ENCODE measurements at regions not wholly inside any gene's neighbourhood (a gene's known extent, or its start where the extent isn't known, plus 50 kb on each side); places are given as distances from the start of the nearest gene placed in this dataset.

DNA sequence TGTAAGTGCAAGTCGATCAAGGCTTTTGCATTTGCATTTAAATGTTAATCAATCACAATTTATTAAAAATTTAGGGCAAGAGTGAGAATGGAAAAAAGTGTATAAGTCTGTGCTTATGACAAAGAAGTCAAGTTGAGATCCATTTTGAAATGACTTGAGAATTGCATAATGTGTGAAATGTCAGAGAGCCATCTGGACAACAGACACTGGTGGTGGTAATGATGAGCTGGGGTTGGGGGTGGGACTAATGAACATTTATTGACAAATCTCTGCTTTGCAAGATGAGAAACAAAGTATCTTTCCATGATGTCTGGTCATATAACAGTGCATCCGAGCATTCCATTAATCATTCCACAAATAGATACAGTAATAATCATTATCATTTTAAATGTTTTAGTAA, 89.4 kb upstream of the ZBTB20 start:
- no peak overlapping the region for H3K4me3 Mint-ChIP-seq
- H3K36me3 Mint-ChIP-seq (ENCODE audit: insufficient read depth): no peaks in the 10 kb centered on the region
- no peaks in the 10 kb centered on the region for H3K4me1 Mint-ChIP-seq (ENCODE audit: low read depth)
- ATAC-seq (no peak), DNase-seq (no peak)
- no peaks in the 10 kb centered on the region for H3K27me3 Mint-ChIP-seq (ENCODE audit: low read depth)
- no peaks in the 10 kb centered on the region for H3K9me3 Mint-ChIP-seq

DNA sequence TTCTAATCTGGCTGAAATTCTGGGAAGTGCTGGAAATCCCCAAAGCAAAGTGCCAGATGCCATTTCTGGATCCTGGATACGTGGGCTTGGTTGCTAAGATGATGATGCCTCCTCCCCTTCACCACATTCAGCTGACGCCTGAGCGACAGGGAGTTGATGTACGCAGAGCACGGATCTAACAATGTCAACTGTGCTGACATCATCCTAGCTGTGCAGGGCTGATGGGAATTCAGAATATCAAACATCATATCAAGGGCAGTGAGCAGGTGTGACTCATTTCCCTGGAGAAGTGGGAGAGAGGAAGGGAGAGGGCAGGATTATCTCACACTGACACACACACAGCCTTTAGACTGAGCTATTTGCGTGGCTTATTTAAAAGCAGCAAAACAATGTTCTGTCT, 92.6 kb upstream of the ZBTB20 start:
- H3K4me1 Mint-ChIP-seq (ENCODE audit: low read depth): no peaks in the 10 kb centered on the region
- no peaks in the 10 kb centered on the region for H3K27me3 Mint-ChIP-seq (ENCODE audit: low read depth)
- ATAC-seq: no peak
- no peak for DNase-seq
- H3K9me3 Mint-ChIP-seq: no peaks in the 10 kb centered on the region
- no peaks in the 10 kb centered on the region for H3K36me3 Mint-ChIP-seq (ENCODE audit: insufficient read depth)
- no peak overlapping the region for H3K4me3 Mint-ChIP-seq

DNA sequence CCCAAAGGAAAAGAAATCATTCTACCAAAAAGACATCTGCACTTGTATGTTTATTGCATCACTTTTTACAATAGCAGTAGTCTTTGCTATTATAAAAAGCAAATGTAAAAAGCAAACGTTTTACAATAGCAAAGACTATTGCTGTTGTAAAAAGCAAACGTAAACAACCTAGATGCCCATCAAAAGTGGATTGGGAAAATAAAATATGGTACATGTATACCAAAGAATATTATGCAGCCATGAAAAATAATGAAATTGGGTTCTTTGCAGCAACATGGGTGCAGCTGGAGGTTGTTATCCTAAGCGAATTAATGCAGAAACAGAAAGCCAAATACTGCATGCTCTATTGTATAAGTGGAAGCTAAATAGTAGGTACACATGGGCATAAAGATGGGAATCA, 97.3 kb upstream of the ZBTB20 start:
- H3K9me3 Mint-ChIP-seq: no peaks in the 10 kb centered on the region
- H3K27me3 Mint-ChIP-seq (ENCODE audit: low read depth): no peaks in the 10 kb centered on the region
- DNase-seq (no peak), ATAC-seq (no peak)
- no peaks in the 10 kb centered on the region for H3K36me3 Mint-ChIP-seq (ENCODE audit: insufficient read depth)
- no peak overlapping the region for H3K4me3 Mint-ChIP-seq
- no peaks in the 10 kb centered on the region for H3K4me1 Mint-ChIP-seq (ENCODE audit: low read depth)

DNA sequence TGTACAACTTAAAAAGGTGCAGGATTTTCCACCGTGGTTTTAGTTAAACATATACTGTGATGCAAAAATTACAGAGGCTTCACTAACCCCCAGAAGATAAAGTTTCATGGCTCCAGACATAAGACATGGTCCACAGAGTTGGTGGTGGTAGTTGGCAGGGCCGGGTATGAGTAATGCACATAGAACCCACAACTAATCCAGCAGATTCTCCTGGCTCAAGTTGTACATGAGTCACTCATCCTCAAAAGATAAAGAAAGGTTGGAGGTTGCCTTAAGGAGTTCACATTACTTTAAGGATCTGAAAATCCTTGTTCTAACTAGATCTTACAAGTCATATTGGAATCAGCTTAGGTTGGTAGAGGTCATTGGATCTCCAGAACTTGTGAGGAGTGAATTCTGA, 98.3 kb upstream of the ZBTB20 start:
- Mint-ChIP-seq H3K9me3 (no peaks in the 10 kb centered on the region), H3K4me1 (ENCODE audit: low read depth) (no peaks in the 10 kb centered on the region), H3K36me3 (ENCODE audit: insufficient read depth) (no peaks in the 10 kb centered on the region), H3K27me3 (ENCODE audit: low read depth) (no peaks in the 10 kb centered on the region), H3K4me3 (no peak overlapping the region)
- ATAC-seq (no peak), DNase-seq (no peak)

DNA sequence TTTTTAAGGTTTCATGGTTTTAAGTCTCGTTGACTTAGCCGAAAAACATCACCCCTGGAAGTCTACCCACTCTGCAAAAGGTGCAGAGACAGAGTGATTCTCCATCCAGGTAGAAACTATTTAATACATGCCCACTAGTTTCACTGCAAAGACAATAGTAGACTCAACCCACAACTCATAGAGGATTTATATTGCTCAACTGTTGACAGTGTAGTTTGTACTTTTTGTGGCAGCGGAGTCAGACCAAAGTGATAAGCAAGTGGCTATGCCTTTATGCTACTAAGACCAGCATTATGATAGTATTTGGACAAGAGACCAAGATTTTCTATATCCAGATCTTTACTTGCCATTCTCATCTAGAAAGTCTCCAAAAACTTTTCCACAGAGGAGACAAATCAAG, 98.8 kb upstream of the ZBTB20 start:
- DNase-seq (no peak), ATAC-seq (no peak)
- H3K4me3 Mint-ChIP-seq: no peak overlapping the region
- no peaks in the 10 kb centered on the region for H3K9me3 Mint-ChIP-seq
- no peaks in the 10 kb centered on the region for H3K36me3 Mint-ChIP-seq (ENCODE audit: insufficient read depth)
- no peaks in the 10 kb centered on the region for H3K4me1 Mint-ChIP-seq (ENCODE audit: low read depth)
- H3K27me3 Mint-ChIP-seq (ENCODE audit: low read depth): no peaks in the 10 kb centered on the region

DNA sequence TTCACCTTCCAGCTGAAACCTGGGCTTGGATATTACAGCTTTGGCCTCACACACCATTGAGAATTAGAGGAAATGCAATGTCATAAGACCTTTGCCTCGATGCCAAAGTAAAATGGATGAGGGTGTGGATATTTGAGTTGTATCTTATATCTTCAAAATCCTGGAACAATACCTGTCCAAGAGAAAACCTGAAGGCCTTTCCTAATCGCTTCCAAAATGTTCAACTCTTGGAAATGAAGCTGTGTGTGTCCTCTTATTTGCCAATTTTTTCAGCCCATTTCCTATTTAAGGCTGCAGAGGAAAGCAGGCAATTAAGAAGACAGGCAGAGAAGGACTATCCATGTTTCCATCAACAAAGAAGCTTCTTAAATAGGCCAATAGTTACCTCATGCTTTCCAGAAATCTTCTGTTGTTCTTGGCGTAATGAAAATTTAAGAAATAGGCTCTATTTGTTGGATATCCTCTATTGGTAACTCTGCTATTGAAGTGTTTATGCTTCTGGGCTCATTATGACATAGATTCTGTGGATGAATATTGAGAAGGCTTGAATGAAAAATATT, 99.5 kb upstream of the ZBTB20 start:
- Mint-ChIP-seq H3K36me3 (ENCODE audit: insufficient read depth) (no peaks in the 10 kb centered on the region), H3K4me1 (ENCODE audit: low read depth) (no peaks in the 10 kb centered on the region), H3K4me3 (no peak overlapping the region), H3K9me3 (no peaks in the 10 kb centered on the region), H3K27me3 (ENCODE audit: low read depth) (no peaks in the 10 kb centered on the region)
- ATAC-seq (no peak), DNase-seq (no peak)

DNA sequence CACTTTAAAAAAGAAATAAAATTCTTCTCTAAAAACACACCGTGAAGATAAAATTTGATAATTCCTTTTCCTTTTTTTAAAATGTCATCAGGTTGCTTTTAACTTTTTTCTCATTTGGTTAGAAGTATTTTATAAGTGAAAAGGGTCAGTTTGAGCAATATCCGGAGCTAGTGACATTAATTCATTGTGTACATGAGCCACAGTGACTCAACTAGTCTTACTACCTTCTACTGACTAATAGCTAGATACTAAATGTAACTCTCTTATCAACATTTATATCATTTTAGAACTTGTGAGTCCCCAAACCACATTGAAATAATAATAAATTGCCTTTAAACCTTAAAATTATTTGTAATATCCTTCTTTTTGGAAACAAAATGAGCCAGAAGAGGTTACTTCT, 101.2 kb upstream of the ZBTB20 start:
- Mint-ChIP-seq H3K4me3 (no peak overlapping the region), H3K36me3 (ENCODE audit: insufficient read depth) (no peaks in the 10 kb centered on the region), H3K4me1 (ENCODE audit: low read depth) (no peaks in the 10 kb centered on the region), H3K9me3 (no peaks in the 10 kb centered on the region), H3K27me3 (ENCODE audit: low read depth) (peaks cover 2% of the 10 kb centered on the region)
- DNase-seq: no peak
- no peak for ATAC-seq

DNA sequence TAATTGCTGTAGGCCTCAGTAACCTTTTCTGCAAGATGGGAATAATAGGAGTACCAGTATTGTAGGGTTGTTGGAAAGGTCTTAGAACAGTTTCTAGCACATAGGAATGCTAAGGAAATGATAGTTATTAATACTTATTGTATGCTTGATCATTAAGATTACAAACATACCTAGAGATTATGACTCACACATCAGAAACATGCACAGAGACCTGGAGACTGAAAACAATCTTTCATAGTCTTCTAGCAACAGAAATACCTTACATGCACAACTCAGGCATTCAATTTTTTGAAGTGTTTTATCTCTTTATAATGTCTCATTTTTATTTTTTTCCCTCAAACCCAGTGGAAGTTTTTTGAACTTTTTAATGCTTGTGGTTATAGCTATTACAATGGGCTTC, 104.4 kb upstream of the ZBTB20 start:
- Mint-ChIP-seq H3K36me3 (ENCODE audit: insufficient read depth) (no peaks in the 10 kb centered on the region), H3K4me1 (ENCODE audit: low read depth) (no peaks in the 10 kb centered on the region), H3K9me3 (peaks cover 8% of the 10 kb centered on the region), H3K4me3 (no peak overlapping the region), H3K27me3 (ENCODE audit: low read depth) (peaks cover 2% of the 10 kb centered on the region)
- DNase-seq (no peak), ATAC-seq (no peak)

DNA sequence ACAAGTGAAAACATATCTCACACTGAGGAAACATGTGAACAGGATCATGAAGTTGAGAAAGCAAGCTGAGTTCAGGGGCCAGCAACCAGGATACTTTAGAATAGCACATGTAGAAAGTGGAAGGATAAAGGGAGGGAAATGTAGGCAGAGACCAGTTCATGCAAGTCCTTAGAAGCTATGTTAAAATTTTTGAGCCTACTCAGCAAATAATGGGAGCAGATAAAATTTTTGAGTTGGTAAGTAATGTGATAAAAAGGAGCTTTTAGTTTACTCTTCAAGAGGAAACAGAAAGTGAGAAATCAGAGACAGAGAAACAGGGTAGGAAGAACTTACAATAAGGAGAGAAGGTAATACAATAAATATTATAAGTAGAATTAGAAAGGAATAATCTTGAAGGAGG, 105.6 kb upstream of the ZBTB20 start:
- ATAC-seq (no peak), DNase-seq (no peak)
- no peak overlapping the region for H3K4me3 Mint-ChIP-seq
- no peaks in the 10 kb centered on the region for H3K36me3 Mint-ChIP-seq (ENCODE audit: insufficient read depth)
- H3K4me1 Mint-ChIP-seq (ENCODE audit: low read depth): no peaks in the 10 kb centered on the region
- H3K27me3 Mint-ChIP-seq (ENCODE audit: low read depth): peaks cover 2% of the 10 kb centered on the region
- H3K9me3 Mint-ChIP-seq: peaks cover 14% of the 10 kb centered on the region

DNA sequence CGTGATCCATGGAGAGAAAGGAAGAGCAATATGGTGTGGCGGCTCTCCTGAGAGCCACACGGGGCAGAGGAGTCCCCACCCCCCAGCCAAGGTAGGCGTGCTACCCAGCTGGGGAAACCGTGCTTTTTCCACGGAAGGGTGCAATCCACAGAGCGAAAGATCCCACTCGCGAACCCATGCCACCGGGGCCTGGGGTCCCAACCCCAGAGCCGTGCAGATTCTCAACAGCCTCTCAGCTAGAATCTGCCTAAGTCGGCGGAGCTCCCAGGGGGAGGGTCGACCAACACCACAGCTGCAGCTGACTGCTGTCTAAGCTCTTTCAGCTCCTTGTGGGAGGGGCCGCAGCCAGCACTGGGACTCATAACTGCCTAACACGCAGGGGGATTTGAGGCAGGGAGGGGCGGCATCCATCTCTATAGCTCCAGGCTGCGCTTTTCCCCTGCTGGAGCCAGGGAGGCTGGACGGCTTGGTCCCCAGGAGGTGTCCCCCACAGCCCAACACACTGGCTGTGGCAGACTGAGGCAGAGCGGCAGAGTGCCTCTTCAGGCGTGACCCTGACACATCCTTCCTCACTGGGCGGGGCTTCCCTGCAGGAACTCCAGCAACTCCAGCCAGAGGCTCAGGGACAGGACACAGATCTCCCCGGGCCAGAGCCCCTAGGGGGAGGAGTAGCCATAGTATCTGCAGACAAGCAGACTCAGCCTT, 107.6 kb upstream of the ZBTB20 start:
- no peak overlapping the region for H3K4me3 Mint-ChIP-seq
- DNase-seq: no peak
- no peak for ATAC-seq
- no peaks in the 10 kb centered on the region for H3K36me3 Mint-ChIP-seq (ENCODE audit: insufficient read depth)
- H3K9me3 Mint-ChIP-seq: peaks cover 14% of the 10 kb centered on the region
- no peaks in the 10 kb centered on the region for H3K4me1 Mint-ChIP-seq (ENCODE audit: low read depth)
- peaks cover 2% of the 10 kb centered on the region for H3K27me3 Mint-ChIP-seq (ENCODE audit: low read depth)

DNA sequence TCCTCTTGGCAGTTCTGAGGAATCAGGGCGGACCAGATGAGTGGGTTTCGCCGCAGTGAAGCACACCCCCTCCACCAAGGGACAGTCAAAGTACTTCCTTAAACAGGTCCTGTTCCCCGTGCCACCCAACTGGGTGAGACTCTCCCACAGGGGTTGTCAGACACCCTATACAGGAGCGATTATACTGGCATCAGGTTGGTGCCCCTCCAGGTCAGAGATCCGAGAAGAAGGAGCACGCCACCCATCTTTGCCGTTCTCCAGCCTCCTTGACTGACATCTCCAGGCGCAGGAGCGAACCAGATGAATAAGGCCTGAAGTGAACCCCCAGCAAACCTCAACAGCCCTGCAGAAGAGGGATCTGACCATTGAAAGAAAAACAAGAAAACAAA, 108.1 kb upstream of the ZBTB20 start:
- no peaks in the 10 kb centered on the region for H3K4me1 Mint-ChIP-seq (ENCODE audit: low read depth)

DNA sequence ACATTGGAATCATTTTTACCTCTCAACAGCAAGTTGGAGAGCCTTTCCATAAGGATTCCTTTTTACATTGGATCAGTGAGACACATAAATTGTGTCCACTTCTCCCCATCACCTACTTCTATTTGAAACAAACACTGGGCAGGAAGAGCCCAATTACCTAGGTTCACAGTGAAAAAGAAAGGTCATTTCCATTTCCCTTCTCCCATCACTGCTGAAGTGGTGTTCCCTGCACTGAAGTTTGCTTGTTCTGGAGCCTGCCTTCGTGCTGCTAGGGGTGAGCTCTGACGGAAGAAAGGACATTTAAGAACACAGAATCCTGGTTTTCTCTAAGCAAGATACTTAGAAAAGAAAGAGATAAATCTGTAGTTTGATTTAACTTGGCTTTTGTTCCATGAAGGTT, 123.8 kb upstream of the ZBTB20 start:
- Mint-ChIP-seq H3K36me3 (ENCODE audit: insufficient read depth) (peaks cover 2% of the 10 kb centered on the region), H3K9me3 (no peaks in the 10 kb centered on the region), H3K27me3 (ENCODE audit: low read depth) (no peaks in the 10 kb centered on the region), H3K4me1 (ENCODE audit: low read depth) (no peaks in the 10 kb centered on the region), H3K4me3 (no peak overlapping the region)
- no peak for DNase-seq
- no peak for ATAC-seq

More for the DNA sequence above, 108.1 kb upstream of the ZBTB20 start:
- DNase-seq: no peak
- ATAC-seq: no peak
- Mint-ChIP-seq H3K27me3 (ENCODE audit: low read depth) (peaks cover 2% of the 10 kb centered on the region), H3K36me3 (ENCODE audit: insufficient read depth) (no peaks in the 10 kb centered on the region), H3K4me3 (no peak overlapping the region), H3K9me3 (peaks cover 14% of the 10 kb centered on the region)

DNA sequence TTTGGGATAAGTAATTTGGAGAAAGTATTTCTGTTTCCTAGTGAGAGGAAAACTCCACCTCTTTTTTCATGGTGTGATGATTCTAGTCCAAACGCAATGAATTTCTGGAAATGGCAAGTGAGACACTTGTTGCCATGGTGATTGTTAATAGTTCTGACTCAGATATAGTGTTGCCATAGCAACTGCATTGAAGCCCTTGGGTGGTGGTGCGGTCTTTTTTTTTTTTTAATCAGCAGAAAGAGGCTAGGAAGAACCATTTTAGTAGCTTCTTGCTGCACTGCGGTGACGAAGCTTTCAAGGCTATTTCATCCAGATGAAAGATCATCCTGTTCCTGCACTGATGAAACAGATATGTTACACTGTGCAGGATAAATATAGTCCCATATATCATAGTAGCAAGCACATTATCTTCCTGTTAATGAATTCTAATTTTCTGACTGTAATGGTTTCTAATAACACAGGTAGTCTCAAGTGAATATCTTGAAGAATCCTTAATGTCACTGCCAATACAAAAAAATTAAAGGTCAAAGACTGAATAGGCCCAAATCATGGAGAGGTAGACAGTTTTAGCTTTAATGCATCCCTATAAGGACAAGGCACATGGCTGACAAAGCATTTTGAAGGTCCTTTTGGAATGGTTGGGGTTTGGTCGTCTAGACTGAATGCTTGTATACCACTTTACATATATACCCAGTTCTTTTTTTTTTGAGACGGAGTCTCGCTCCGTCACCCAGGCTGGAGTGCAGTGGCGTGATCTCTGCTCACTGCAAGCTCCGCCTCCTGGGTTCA, 125.1 kb upstream of the ZBTB20 start:
- H3K4me1 Mint-ChIP-seq (ENCODE audit: low read depth): no peaks in the 10 kb centered on the region
- H3K4me3 Mint-ChIP-seq: no peak overlapping the region
- ATAC-seq: no peak
- no peaks in the 10 kb centered on the region for H3K9me3 Mint-ChIP-seq
- DNase-seq: no peak
- H3K27me3 Mint-ChIP-seq (ENCODE audit: low read depth): no peaks in the 10 kb centered on the region
- peaks cover 2% of the 10 kb centered on the region for H3K36me3 Mint-ChIP-seq (ENCODE audit: insufficient read depth)

DNA sequence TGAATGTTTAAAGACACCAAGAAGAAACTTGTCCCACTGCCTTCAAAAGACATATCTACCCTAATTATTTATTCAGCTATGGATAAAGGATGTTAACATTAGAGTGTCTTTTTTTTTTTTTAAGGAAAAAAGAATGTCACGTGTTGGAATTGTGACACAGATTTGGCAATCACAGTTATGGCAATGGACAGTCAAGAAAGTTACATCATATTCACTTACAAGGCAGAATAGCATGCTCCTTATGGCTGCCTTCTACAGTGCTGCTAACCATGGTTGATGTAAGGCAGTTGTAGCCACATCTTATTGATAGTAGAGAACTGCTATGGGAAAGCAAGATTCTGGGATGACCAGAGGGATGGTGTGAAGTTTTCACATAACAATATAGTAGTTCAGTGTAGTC, 128.8 kb upstream of the ZBTB20 start:
- H3K4me1 Mint-ChIP-seq (ENCODE audit: low read depth): peaks cover 4% of the 10 kb centered on the region

DNA sequence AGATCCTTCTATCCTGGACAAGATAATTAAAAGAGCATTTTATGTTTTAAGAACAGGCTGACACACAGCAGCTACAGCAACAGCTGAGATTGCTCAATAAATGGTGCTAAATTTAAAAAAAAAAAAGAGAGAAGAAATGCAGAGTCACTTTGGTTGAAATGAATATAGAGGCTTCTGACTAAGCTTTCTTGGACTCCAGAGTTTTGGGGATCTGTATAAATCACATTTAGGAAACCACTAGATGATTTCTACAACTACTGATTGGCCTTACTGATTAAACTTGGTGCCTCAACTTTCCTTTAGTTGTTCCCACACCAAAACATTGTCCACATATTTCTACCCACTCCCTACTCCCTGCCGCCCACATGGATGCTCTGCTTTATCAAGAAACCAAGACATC, 132.9 kb upstream of the ZBTB20 start:
- Mint-ChIP-seq H3K4me3 (no peak overlapping the region), H3K4me1 (ENCODE audit: low read depth) (peaks cover 4% of the 10 kb centered on the region), H3K27me3 (ENCODE audit: low read depth) (peaks cover 3% of the 10 kb centered on the region), H3K36me3 (ENCODE audit: insufficient read depth) (no peaks in the 10 kb centered on the region), H3K9me3 (peaks cover 3% of the 10 kb centered on the region)
- ATAC-seq (no peak), DNase-seq (no peak)

More for the DNA sequence above, 128.8 kb upstream of the ZBTB20 start:
- Mint-ChIP-seq H3K9me3 (peaks cover 3% of the 10 kb centered on the region), H3K4me3 (no peak overlapping the region), H3K36me3 (ENCODE audit: insufficient read depth) (no peaks in the 10 kb centered on the region), H3K27me3 (ENCODE audit: low read depth) (no peaks in the 10 kb centered on the region)
- ATAC-seq (no peak), DNase-seq (no peak)
